Endothelial cell of umbilical vein (primary cell): ENCODE measurements at regions not wholly inside any gene's neighbourhood (a gene's known extent, or its start where the extent isn't known, plus 50 kb on each side); places are given as distances from the start of the nearest gene placed in this dataset.

ENCODE experiments used
- BruUV-seq: library from RNA; stranded (reverse); fragments of 400-500 nt; replicated peaks from 2 replicates; lab custom pipeline; 2021; lab: Mats Ljungman, UMichigan
- CTCF ChIA-PET: fragments of 300-600, 350-600 bp; sonication (Branson Sonifier 250); formaldehyde crosslinking; loops from one replicate; lab custom pipeline; 2021; ENCODE audit warnings: antibody characterized with exemption, inconsistent platforms; lab: Charles Lee
- POLR2A ChIA-PET: fragments of 300-600, 350-600 bp; sonication (Branson Sonifier 250); formaldehyde crosslinking; loops from one replicate; lab custom pipeline; 2021; ENCODE audit warnings: antibody characterized with exemption, inconsistent platforms; lab: Charles Lee
- DNase-seq: peaks from one replicate; pipeline ENCODE4 v3.0.0-alpha.2; 2011; ENCODE audit warnings: low read depth, low spot score
- FAIRE-seq: peaks from 2 replicates; lab custom pipeline; 2011; peaks lifted over from hg19 to GRCh38; lab: Jason Lieb, UNC
- H2AFZ ChIP-seq: 2 replicates; pipeline ENCODE4 v1.6.0; 2012; ENCODE audit warnings: low read depth, low read length, control low read depth, inconsistent platforms
- H3K27ac ChIP-seq: 2 replicates; pipeline ENCODE4 v1.5.1; 2011; ENCODE audit warnings: low read depth, mild to moderate bottlenecking, control low read depth, low read length, moderate library complexity; ENCODE audit not compliant: insufficient read depth
- H3K27me3 ChIP-seq, 2 experiments: 2 replicates each; pipeline versions ENCODE4 v1.6.0 to v1.6.1; 2011; ENCODE audit warnings: low read length in 2 of 2, mixed read lengths in 1 of 2; ENCODE audit not compliant: control insufficient read depth in 2 of 2, insufficient read depth in 2 of 2
- H3K36me3 ChIP-seq, 2 experiments: 2 replicates in 1 of 2; 3 replicates in 1 of 2; pipeline ENCODE4 v1.5.1; 2011; ENCODE audit warnings: low read length in 2 of 2, mild to moderate bottlenecking in 1 of 2, moderate library complexity in 1 of 2; ENCODE audit not compliant: control insufficient read depth in 2 of 2, insufficient read depth in 2 of 2; ENCODE audit errors: extremely low read depth in 1 of 2
- H3K4me1 ChIP-seq: 3 replicates; pipeline ENCODE4 v1.5.1; 2011; ENCODE audit warnings: mild to moderate bottlenecking, low read length; ENCODE audit not compliant: control insufficient read depth, insufficient read depth; ENCODE audit errors: extremely low read depth
- H3K4me2 ChIP-seq: 2 replicates; pipeline ENCODE4 v1.6.1; 2011; ENCODE audit warnings: low read length, control low read depth, mixed read lengths; ENCODE audit not compliant: insufficient read depth
- H3K4me3 ChIP-seq, 3 experiments: fragments of 200-600 bp in 1 of 3; sonication (generic), shearing (Covaris generic) in 1 of 3; replicated peaks in 1 of 3; 2 replicates each; pipeline ENCODE4 v1.5.1; 2011 to 2016; ENCODE audit warnings: control low read depth in 3 of 3, low read length in 3 of 3, mild to moderate bottlenecking in 2 of 3, inconsistent platforms in 1 of 3, low read depth in 1 of 3, moderate library complexity in 1 of 3; ENCODE audit not compliant: insufficient read depth in 1 of 3
- H3K79me2 ChIP-seq: 2 replicates; pipeline ENCODE4 v1.6.0; 2012; ENCODE audit warnings: low read length, inconsistent platforms; ENCODE audit not compliant: control insufficient read depth, insufficient read depth
- H3K9ac ChIP-seq: replicated peaks from 2 replicates; pipeline ENCODE3; 2011; ENCODE audit warnings: low read length, control low read depth; ENCODE audit not compliant: insufficient read depth; ENCODE audit errors: extremely low read depth
- H3K9me1 ChIP-seq: replicated peaks from 3 replicates; pipeline ENCODE4 v1.6.0; 2011; ENCODE audit warnings: mild to moderate bottlenecking, low read length; ENCODE audit not compliant: control insufficient read depth, insufficient read depth; ENCODE audit errors: extremely low read depth
- H3K9me3 ChIP-seq: replicated peaks from 2 replicates; pipeline ENCODE4 v1.5.1; 2012; ENCODE audit warnings: low read length, inconsistent platforms; ENCODE audit not compliant: control insufficient read depth, insufficient read depth
- H4K20me1 ChIP-seq: replicated peaks from 2 replicates; pipeline ENCODE3; 2011; ENCODE audit warnings: mild to moderate bottlenecking, low read length; ENCODE audit not compliant: control insufficient read depth, insufficient read depth; ENCODE audit errors: extremely low read depth
- CTCF ChIP-seq, 2 donors: IDR thresholded peaks; 1 replicate in 1 of 2; 2 replicates in 1 of 2; pipeline ENCODE4 v1.5.1; 2011; ENCODE audit warnings: low read length in 2 of 2, mild to moderate bottlenecking in 2 of 2, moderate library complexity in 2 of 2, control low read depth in 1 of 2, inconsistent platforms in 1 of 2, low read depth in 1 of 2; ENCODE audit not compliant: insufficient read depth in 1 of 2; ENCODE audit errors: extremely low read depth in 1 of 2
- EZH2 ChIP-seq: IDR thresholded peaks from 2 replicates; pipeline ENCODE4 v1.6.1; 2012; ENCODE audit warnings: borderline replicate concordance, low read depth, mild to moderate bottlenecking, moderate library complexity, low read length, inconsistent platforms; ENCODE audit not compliant: severe bottlenecking
- FOS ChIP-seq: IDR thresholded peaks from 2 replicates; pipeline ENCODE4 v1.6.1; 2011; ENCODE audit warnings: mild to moderate bottlenecking, low read length, moderate library complexity, borderline replicate concordance; ENCODE audit not compliant: insufficient read depth
- GATA2 ChIP-seq: IDR thresholded peaks from 2 replicates; pipeline ENCODE4 v1.7.0; 2011; ENCODE audit warnings: low read depth, mild to moderate bottlenecking, moderate library complexity, mixed read lengths, low read length; ENCODE audit not compliant: insufficient read length, insufficient read depth
- JUN ChIP-seq: IDR thresholded peaks from 2 replicates; pipeline ENCODE4 v1.6.1; 2011; ENCODE audit warnings: borderline replicate concordance, low read depth; ENCODE audit not compliant: insufficient read length, insufficient read depth
- MYC ChIP-seq: IDR thresholded peaks from one replicate; pipeline ENCODE4 v1.6.1; 2011; ENCODE audit warnings: mild to moderate bottlenecking, low read depth, low read length
- POLR2A ChIP-seq: IDR thresholded peaks from 2 replicates; pipeline ENCODE4 v1.6.1; 2012; ENCODE audit warnings: low read depth, mild to moderate bottlenecking, control low read depth, low read length
- POLR2AphosphoS5 ChIP-seq: IDR thresholded peaks from 2 replicates; pipeline ENCODE4 v1.6.1; 2012; ENCODE audit warnings: low read depth, mild to moderate bottlenecking, control low read depth, low read length, moderate library complexity; ENCODE audit not compliant: insufficient read depth
- dilution Hi-C: fragments of 300-500 bp; cut with MboI; formaldehyde crosslinking; loops from one replicate; pipeline ENCODE4 v1.15.0; 2019; ENCODE audit warnings: low sequenced_read_pairs; ENCODE audit not compliant: extremely low pct_ligation_motif_present
- intact Hi-C: fragments of 100-400 bp; cut with micrococcal nuclease; formaldehyde crosslinking; loops from one replicate; pipeline ENCODE4 v1.10.0; 2022
- TF ChIP-seq, protein P1 (sequence below): IDR thresholded peaks from 2 replicates; pipeline ENCODE4 v1.6.1; 2011; ENCODE audit not compliant: insufficient read depth, insufficient read length

GRCh38 chr15:69854001-69854400 is 243.7 kb downstream of the TLE3 start:
- no peaks in the 10 kb centered on the region for H3K4me1 ChIP-seq

More at GRCh38 chr15:69854001-69854400, 243.7 kb downstream of the TLE3 start:
- intact Hi-C loops: no loop called here
- no peak overlapping the region for H3K4me2 ChIP-seq
- ChIA-PET POLR2A (no interaction called here), CTCF (no interaction called here)
- TF ChIP-seq MYC (no peak), JUN (no peak), FOS (no peak), GATA2 (no peak), CTCF (IDR thresholded peaks at IDR 0.05; ENCODE audit: extremely low read depth in 1 of 2, insufficient read depth in 1 of 2, low read depth in 1 of 2, low read length in 2 of 2) (no peak), POLR2A (no peak), POLR2AphosphoS5 (no peak), EZH2 (no peak)
- TF ChIP-seq, protein P1, sequence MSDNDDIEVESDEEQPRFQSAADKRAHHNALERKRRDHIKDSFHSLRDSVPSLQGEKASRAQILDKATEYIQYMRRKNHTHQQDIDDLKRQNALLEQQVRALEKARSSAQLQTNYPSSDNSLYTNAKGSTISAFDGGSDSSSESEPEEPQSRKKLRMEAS: no peak
- no peaks in the 10 kb centered on the region for H3K27me3 ChIP-seq
- H3K9me3 ChIP-seq: no peaks in the 10 kb centered on the region
- no peak overlapping the region for H3K4me3 ChIP-seq
- dilution Hi-C loops: no loop called here
- no peaks in the 10 kb centered on the region for H4K20me1 ChIP-seq
- FAIRE-seq (no peak), DNase-seq (no peak)
- no peak overlapping the region for H3K9ac ChIP-seq
- no peaks in the 10 kb centered on the region for H3K79me2 ChIP-seq
- H3K27ac ChIP-seq: no peak overlapping the region
- no peaks in the 10 kb centered on the region for H3K9me1 ChIP-seq
- no peaks in the 10 kb centered on the region for H3K36me3 ChIP-seq
- H2AFZ ChIP-seq: no peak overlapping the region
- BruUV-seq: no TSS peak
